Endothelial cell of umbilical vein (primary cell): ENCODE measurements at regions not wholly inside any gene's neighbourhood (a gene's known extent, or its start where the extent isn't known, plus 50 kb on each side); places are given as distances from the start of the nearest gene placed in this dataset.

Experiments used
- BruUV-seq: library from RNA; stranded (reverse); fragments of 400-500 nt; replicated peaks from 2 replicates; lab custom pipeline; 2021; lab: Mats Ljungman, UMichigan
- CTCF ChIA-PET: fragments of 300-600, 350-600 bp; sonication (Branson Sonifier 250); formaldehyde crosslinking; loops from one replicate; lab custom pipeline; 2021; ENCODE audit warnings: antibody characterized with exemption, inconsistent platforms; lab: Charles Lee
- POLR2A ChIA-PET: fragments of 300-600, 350-600 bp; sonication (Branson Sonifier 250); formaldehyde crosslinking; loops from one replicate; lab custom pipeline; 2021; ENCODE audit warnings: antibody characterized with exemption, inconsistent platforms; lab: Charles Lee
- DNase-seq: peaks from one replicate; pipeline ENCODE4 v3.0.0-alpha.2; 2011; ENCODE audit warnings: low read depth, low spot score
- FAIRE-seq: peaks from 2 replicates; lab custom pipeline; 2011; peaks lifted over from hg19 to GRCh38; lab: Jason Lieb, UNC
- H2AFZ ChIP-seq: 2 replicates; pipeline ENCODE4 v1.6.0; 2012; ENCODE audit warnings: low read depth, low read length, control low read depth, inconsistent platforms
- H3K27ac ChIP-seq: 2 replicates; pipeline ENCODE4 v1.5.1; 2011; ENCODE audit warnings: low read depth, mild to moderate bottlenecking, control low read depth, low read length, moderate library complexity; ENCODE audit not compliant: insufficient read depth
- H3K27me3 ChIP-seq, 2 experiments: 2 replicates each; pipeline versions ENCODE4 v1.6.0 to v1.6.1; 2011; ENCODE audit warnings: low read length in 2 of 2, mixed read lengths in 1 of 2; ENCODE audit not compliant: control insufficient read depth in 2 of 2, insufficient read depth in 2 of 2
- H3K36me3 ChIP-seq, 2 experiments: 2 replicates in 1 of 2; 3 replicates in 1 of 2; pipeline ENCODE4 v1.5.1; 2011; ENCODE audit warnings: low read length in 2 of 2, mild to moderate bottlenecking in 1 of 2, moderate library complexity in 1 of 2; ENCODE audit not compliant: control insufficient read depth in 2 of 2, insufficient read depth in 2 of 2; ENCODE audit errors: extremely low read depth in 1 of 2
- H3K4me1 ChIP-seq: 3 replicates; pipeline ENCODE4 v1.5.1; 2011; ENCODE audit warnings: mild to moderate bottlenecking, low read length; ENCODE audit not compliant: control insufficient read depth, insufficient read depth; ENCODE audit errors: extremely low read depth
- H3K4me2 ChIP-seq: 2 replicates; pipeline ENCODE4 v1.6.1; 2011; ENCODE audit warnings: low read length, control low read depth, mixed read lengths; ENCODE audit not compliant: insufficient read depth
- H3K4me3 ChIP-seq, 3 experiments: fragments of 200-600 bp in 1 of 3; sonication (generic), shearing (Covaris generic) in 1 of 3; replicated peaks in 1 of 3; 2 replicates each; pipeline ENCODE4 v1.5.1; 2011 to 2016; ENCODE audit warnings: control low read depth in 3 of 3, low read length in 3 of 3, mild to moderate bottlenecking in 2 of 3, inconsistent platforms in 1 of 3, low read depth in 1 of 3, moderate library complexity in 1 of 3; ENCODE audit not compliant: insufficient read depth in 1 of 3
- H3K79me2 ChIP-seq: 2 replicates; pipeline ENCODE4 v1.6.0; 2012; ENCODE audit warnings: low read length, inconsistent platforms; ENCODE audit not compliant: control insufficient read depth, insufficient read depth
- H3K9ac ChIP-seq: replicated peaks from 2 replicates; pipeline ENCODE3; 2011; ENCODE audit warnings: low read length, control low read depth; ENCODE audit not compliant: insufficient read depth; ENCODE audit errors: extremely low read depth
- H3K9me1 ChIP-seq: replicated peaks from 3 replicates; pipeline ENCODE4 v1.6.0; 2011; ENCODE audit warnings: mild to moderate bottlenecking, low read length; ENCODE audit not compliant: control insufficient read depth, insufficient read depth; ENCODE audit errors: extremely low read depth
- H3K9me3 ChIP-seq: replicated peaks from 2 replicates; pipeline ENCODE4 v1.5.1; 2012; ENCODE audit warnings: low read length, inconsistent platforms; ENCODE audit not compliant: control insufficient read depth, insufficient read depth
- H4K20me1 ChIP-seq: replicated peaks from 2 replicates; pipeline ENCODE3; 2011; ENCODE audit warnings: mild to moderate bottlenecking, low read length; ENCODE audit not compliant: control insufficient read depth, insufficient read depth; ENCODE audit errors: extremely low read depth
- EZH2 ChIP-seq: IDR thresholded peaks from 2 replicates; pipeline ENCODE4 v1.6.1; 2012; ENCODE audit warnings: borderline replicate concordance, low read depth, mild to moderate bottlenecking, moderate library complexity, low read length, inconsistent platforms; ENCODE audit not compliant: severe bottlenecking
- FOS ChIP-seq: IDR thresholded peaks from 2 replicates; pipeline ENCODE4 v1.6.1; 2011; ENCODE audit warnings: mild to moderate bottlenecking, low read length, moderate library complexity, borderline replicate concordance; ENCODE audit not compliant: insufficient read depth
- GATA2 ChIP-seq: IDR thresholded peaks from 2 replicates; pipeline ENCODE4 v1.7.0; 2011; ENCODE audit warnings: low read depth, mild to moderate bottlenecking, moderate library complexity, mixed read lengths, low read length; ENCODE audit not compliant: insufficient read length, insufficient read depth
- MYC ChIP-seq: IDR thresholded peaks from one replicate; pipeline ENCODE4 v1.6.1; 2011; ENCODE audit warnings: mild to moderate bottlenecking, low read depth, low read length
- dilution Hi-C: fragments of 300-500 bp; cut with MboI; formaldehyde crosslinking; loops from one replicate; pipeline ENCODE4 v1.15.0; 2019; ENCODE audit warnings: low sequenced_read_pairs; ENCODE audit not compliant: extremely low pct_ligation_motif_present
- intact Hi-C: fragments of 100-400 bp; cut with micrococcal nuclease; formaldehyde crosslinking; loops from one replicate; pipeline ENCODE4 v1.10.0; 2022
- TF ChIP-seq, protein P1 (sequence below): IDR thresholded peaks from 2 replicates; pipeline ENCODE4 v1.6.1; 2011; ENCODE audit not compliant: insufficient read depth, insufficient read length
- TF ChIP-seq, protein P2 (sequence below), 2 donors: IDR thresholded peaks; 1 replicate in 1 of 2; 2 replicates in 1 of 2; pipeline ENCODE4 v1.5.1; 2011; ENCODE audit warnings: low read length in 2 of 2, mild to moderate bottlenecking in 2 of 2, moderate library complexity in 2 of 2, control low read depth in 1 of 2, inconsistent platforms in 1 of 2, low read depth in 1 of 2; ENCODE audit not compliant: insufficient read depth in 1 of 2; ENCODE audit errors: extremely low read depth in 1 of 2

DNA sequence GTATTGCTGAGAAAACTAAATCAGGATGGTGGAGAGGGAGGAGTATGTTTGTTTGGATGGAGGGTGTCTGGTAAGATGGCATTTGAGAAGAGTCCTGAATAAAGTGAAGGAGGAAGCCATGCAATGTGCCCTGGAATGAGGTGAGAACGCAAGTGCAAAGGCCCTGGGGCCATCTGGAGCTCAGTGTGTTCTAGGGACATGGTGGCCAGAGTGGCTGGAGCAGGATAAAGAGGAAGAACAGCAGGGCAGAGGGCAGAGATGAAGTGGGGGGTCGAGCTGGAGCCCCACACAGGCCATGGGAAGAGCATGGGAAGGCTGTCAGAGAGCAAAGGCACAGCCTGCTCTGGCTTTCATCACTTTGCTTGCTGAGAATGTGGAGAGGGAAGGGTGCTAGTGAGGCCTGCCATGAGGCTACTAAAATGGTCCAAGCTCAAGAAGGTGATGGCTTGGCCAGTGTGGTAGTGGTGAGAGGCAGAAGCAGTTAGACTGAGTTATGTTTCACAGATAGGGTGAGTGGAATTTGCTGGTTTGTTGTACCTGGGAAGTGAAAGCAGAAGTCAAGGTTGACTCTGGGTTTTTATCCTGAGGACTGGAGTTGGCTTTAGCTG, 234.1 kb downstream of the FOXL1 start:
- ChIA-PET POLR2A (no interaction called here), CTCF (interaction anchor here (1.0 to 1.4 kb wide), 2 partner anchors 9 to 29 kb away, joined by 3 to 4 read pairs; no protein-coding TSS in a partner anchor)
- BruUV-seq: no TSS peak
- Histone ChIP-seq H3K79me2 (no peaks in the 10 kb centered on the region), H3K4me1 (peaks cover 5% of the 10 kb centered on the region), H3K4me2 (no peak overlapping the region), H3K9ac (no peak overlapping the region), H3K4me3 (no peak overlapping the region), H3K27ac (no peak overlapping the region), H3K9me3 (no peaks in the 10 kb centered on the region), H4K20me1 (no peaks in the 10 kb centered on the region), H2AFZ (no peak overlapping the region), H3K9me1 (no peaks in the 10 kb centered on the region), H3K27me3 (no peaks in the 10 kb centered on the region), H3K36me3 (no peaks in the 10 kb centered on the region)
- no peak for TF ChIP-seq GATA2
- TF ChIP-seq, protein P1, sequence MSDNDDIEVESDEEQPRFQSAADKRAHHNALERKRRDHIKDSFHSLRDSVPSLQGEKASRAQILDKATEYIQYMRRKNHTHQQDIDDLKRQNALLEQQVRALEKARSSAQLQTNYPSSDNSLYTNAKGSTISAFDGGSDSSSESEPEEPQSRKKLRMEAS: no peak
- TF ChIP-seq, protein P2, sequence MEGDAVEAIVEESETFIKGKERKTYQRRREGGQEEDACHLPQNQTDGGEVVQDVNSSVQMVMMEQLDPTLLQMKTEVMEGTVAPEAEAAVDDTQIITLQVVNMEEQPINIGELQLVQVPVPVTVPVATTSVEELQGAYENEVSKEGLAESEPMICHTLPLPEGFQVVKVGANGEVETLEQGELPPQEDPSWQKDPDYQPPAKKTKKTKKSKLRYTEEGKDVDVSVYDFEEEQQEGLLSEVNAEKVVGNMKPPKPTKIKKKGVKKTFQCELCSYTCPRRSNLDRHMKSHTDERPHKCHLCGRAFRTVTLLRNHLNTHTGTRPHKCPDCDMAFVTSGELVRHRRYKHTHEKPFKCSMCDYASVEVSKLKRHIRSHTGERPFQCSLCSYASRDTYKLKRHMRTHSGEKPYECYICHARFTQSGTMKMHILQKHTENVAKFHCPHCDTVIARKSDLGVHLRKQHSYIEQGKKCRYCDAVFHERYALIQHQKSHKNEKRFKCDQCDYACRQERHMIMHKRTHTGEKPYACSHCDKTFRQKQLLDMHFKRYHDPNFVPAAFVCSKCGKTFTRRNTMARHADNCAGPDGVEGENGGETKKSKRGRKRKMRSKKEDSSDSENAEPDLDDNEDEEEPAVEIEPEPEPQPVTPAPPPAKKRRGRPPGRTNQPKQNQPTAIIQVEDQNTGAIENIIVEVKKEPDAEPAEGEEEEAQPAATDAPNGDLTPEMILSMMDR (IDR thresholded peaks at IDR 0.05; ENCODE audit: extremely low read depth in 1 of 2, insufficient read depth in 1 of 2, low read depth in 1 of 2, low read length in 2 of 2): no peak
- no peak for TF ChIP-seq MYC
- TF ChIP-seq EZH2: no peak
- TF ChIP-seq FOS: no peak
- DNase-seq (no peak), FAIRE-seq (no peak)
- dilution Hi-C loops (no loop called here), intact Hi-C loops (no loop called here)
